Breast epithelium (tissue), 3 donors: ENCODE measurements at regions not wholly inside any gene's neighbourhood (a gene's known extent, or its start where the extent isn't known, plus 50 kb on each side); places are given as distances from the start of the nearest gene placed in this dataset.

Experiments used
- CTCF ChIP-seq, 3 donors: fragments of 450-650 bp; IDR thresholded peaks; one replicate each; pipeline ENCODE4 v1.5.1; 2016 to 2017; ENCODE audit warnings: antibody characterized with exemption in 3 of 3, mild to moderate bottlenecking in 3 of 3, moderate library complexity in 3 of 3
- POLR2A ChIP-seq: fragments of 450-650 bp; IDR thresholded peaks from one replicate; pipeline ENCODE4 v1.6.1; 2016; ENCODE audit warnings: antibody characterized with exemption, mild to moderate bottlenecking, moderate library complexity
- POLR2AphosphoS5 ChIP-seq, 3 donors: sonication (generic); formaldehyde crosslinking; IDR thresholded peaks; one replicate each; pipeline ENCODE4 v1.6.1; 2017; ENCODE audit warnings: antibody characterized with exemption in 3 of 3

DNA sequence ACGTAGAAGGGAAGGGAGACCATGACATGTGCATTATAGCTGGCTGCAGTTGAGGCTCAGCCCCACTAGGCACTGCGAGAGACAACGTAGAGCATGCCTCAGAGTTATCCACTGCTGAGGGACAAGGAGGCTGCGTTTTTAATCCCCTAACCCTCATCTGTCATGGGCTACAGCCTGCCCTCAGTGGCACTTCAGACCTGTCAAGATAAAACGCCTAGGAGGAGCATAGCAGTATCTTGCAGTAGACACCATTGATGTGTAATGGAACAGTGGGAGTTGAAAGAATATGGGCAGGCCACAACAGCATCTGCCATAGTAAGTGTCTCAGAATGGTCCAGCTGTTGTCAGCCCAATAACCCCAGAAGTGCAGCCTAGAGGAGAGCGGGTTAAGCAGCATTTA lies 307.0 kb upstream of the PTBP2 start:
- TF ChIP-seq CTCF (IDR thresholded peaks at IDR 0.05) (no peak), POLR2A (no peak), POLR2AphosphoS5 (IDR thresholded peaks at IDR 0.05) (no peak)
